ENCODE measurements at regions not wholly inside any gene's neighbourhood (a gene's known extent, or its start where the extent isn't known, plus 50 kb on each side); places are given as distances from the start of the nearest gene placed in this dataset.

DNA sequence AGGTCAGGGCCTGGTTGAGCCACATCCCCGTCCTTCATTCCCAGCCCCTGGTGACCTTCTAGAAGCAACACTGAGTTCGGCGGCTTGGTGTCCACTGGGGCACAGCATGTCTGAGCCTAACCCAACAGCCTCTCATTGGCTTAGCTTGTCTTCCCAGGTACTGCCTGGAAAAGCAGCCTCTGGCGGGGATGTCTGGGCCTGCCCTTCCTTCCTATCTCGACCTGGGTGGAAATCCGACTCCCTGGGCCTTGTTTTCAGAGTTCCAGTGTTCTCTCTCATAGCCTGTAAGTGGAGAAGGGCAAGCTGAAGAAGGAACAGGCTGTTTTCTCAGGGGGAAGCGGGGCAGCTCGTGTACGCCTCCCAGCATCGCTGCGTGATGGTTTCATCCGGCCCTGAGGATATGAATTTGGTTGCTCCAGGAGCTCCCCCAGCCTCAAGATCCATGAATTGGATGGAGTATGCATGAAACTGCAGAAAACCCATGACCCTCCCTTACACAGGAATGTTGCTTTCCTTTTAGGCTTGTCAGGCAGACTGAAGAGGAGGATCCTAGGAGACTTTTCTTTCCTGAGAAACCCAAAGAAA is 116.5 kb upstream of the IRF2BP2 start:
- TF ChIP-seq, protein P1, sequence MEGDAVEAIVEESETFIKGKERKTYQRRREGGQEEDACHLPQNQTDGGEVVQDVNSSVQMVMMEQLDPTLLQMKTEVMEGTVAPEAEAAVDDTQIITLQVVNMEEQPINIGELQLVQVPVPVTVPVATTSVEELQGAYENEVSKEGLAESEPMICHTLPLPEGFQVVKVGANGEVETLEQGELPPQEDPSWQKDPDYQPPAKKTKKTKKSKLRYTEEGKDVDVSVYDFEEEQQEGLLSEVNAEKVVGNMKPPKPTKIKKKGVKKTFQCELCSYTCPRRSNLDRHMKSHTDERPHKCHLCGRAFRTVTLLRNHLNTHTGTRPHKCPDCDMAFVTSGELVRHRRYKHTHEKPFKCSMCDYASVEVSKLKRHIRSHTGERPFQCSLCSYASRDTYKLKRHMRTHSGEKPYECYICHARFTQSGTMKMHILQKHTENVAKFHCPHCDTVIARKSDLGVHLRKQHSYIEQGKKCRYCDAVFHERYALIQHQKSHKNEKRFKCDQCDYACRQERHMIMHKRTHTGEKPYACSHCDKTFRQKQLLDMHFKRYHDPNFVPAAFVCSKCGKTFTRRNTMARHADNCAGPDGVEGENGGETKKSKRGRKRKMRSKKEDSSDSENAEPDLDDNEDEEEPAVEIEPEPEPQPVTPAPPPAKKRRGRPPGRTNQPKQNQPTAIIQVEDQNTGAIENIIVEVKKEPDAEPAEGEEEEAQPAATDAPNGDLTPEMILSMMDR (IDR thresholded peaks at IDR 0.05; ENCODE audit: low read length) = no peak
- TF ChIP-seq EZH2 (IDR thresholded peaks at IDR 0.05; ENCODE audit: borderline replicate concordance, low read length) = no peak
